CD1c-positive myeloid dendritic cell (primary cell): ENCODE measurements at regions not wholly inside any gene's neighbourhood (a gene's known extent, or its start where the extent isn't known, plus 50 kb on each side); places are given as distances from the start of the nearest gene placed in this dataset.
"Not testable (repeated sequence)": the region's sequence is repeated elsewhere in the genome, so short reads cannot be mapped to it uniquely, and the experiment has no call there.

Experiments
- DNase-seq: peaks from one replicate; pipeline ENCODE4 v3.0.0-alpha.2; 2016; ENCODE audit errors: extremely low spot score

DNA sequence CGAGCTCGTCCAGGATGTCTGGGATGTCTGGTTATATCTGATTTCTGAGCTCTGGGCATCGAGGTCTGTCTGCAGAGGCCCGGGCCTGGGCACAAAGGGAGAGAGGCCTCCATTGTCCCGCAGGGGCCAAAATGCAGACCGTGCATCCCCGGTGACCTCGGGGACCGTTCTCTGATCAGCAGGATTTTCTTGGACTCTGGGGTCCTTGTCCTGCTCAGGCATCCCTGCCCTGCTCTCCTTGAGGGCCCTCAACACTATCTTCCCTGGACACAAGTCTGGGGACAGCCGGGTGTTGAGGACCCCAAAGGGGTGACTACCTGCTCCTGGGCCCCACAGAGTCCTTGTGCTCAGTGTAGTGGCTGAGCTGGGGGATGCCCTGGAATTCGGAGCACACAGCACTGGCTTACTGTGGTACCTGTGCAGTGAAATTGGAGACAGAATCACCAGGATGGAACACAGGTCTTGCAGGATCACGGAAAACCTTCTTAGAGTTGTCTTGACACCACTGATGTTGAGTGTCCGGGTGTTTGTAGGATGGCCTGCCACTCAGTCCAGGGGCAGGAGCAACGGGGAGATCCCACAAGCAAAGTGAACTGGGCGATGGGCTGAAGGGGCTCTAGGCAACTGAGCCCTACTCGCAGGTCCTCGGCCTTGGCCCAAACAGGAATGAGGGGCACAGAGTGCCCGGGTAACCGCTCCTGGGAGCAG is 1369.2 kb downstream of the CDH12 start:
- DNase-seq = not testable (repeated sequence)

DNA sequence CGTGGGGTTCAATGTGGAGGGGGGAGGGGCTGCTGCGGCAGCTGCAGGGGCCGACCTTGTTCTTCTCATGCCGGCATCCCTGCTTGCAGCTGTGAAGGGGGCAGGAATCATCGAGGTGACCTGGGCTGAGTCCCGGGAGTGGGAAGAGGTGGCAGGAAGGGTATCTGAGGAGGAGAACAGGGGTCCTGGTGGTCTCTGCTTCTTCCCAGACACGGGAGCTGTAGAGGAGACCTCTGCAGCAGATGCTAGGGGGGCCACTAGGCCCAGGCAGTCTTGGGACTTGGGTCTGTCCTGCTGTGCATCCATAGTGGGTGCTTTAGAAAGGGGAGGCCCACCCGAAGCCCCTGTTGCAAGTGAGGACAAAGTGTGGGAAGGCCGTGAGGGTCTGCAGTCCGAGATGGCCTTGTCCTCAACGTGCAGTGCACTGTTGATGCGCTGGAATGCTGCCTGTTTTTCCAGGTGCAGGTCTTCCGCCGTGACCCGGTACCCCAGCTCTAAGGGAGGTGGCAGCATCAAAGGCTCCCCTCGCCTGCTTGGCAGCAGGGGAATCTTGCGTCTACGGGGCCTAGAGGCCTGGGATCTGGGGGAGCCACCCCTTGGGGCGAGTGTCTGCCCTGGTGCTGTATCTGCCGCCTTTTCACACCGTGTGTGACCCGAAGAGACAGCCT is 1370.0 kb downstream of the CDH12 start:
- not testable (repeated sequence) for DNase-seq

DNA sequence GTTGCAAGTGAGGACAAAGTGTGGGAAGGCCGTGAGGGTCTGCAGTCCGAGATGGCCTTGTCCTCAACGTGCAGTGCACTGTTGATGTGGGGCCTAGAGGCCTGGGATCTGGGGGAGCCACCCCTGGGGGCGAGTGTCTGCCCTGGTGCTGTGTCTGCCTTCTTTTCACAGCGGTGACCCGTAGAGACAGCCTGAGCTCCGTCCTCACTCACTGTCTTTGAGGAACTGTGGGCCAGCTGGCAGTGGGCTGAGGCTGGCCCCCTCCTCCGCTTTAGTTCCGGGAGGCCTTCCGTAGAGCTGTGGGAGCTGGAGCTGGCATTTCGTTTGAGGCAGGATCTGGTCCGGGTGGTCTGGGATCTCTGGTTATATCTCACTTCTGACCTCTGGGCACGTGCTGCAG is 1370.6 kb downstream of the CDH12 start:
- not testable (repeated sequence) for DNase-seq

DNA sequence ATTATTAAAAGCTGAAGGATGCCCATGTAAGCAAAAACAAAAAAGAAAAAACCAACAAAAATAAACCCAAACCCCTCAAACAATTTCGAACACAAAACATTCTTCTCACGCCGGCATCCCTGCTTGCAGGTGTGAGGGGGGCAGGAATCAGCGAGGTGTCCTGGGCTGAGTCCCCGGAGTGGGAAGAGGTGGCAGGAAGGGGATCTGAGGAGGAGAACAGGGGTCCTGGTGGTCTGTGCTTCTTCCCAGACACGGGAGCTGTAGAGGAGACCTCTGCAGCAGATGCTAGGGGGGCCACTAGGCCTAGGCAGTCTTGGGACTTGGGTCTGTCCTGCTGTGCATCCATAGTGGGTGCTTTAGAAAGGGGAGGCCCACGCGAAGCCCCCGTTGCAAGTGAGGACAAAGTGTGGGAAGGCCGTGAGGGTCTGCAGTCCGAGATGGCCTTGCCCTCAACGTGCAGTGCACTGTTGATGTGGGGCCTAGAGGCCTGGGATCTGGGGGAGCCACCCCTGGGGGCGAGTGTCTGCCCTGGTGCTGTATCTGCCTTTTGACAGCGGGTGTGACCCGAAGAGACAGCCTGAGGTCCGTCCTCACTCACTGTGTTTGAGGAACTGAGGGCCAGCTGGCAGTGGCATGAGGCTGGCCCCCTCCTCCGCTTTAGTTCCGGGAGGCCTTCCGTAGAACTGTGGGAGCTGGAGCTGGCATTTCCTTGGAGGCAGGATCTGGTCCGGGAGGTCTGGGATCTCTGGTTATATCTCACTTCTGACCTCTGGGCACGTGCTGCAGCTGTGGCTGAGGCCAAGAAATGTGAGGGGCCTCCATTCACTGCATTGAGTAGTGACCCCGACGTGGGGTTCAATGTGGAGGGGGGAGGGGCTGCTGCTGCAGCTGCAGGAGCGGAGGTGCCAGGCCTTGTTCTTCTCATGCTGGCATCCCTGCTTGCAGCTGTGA is 1371.5 kb downstream of the CDH12 start:
- not testable (repeated sequence) for DNase-seq

DNA sequence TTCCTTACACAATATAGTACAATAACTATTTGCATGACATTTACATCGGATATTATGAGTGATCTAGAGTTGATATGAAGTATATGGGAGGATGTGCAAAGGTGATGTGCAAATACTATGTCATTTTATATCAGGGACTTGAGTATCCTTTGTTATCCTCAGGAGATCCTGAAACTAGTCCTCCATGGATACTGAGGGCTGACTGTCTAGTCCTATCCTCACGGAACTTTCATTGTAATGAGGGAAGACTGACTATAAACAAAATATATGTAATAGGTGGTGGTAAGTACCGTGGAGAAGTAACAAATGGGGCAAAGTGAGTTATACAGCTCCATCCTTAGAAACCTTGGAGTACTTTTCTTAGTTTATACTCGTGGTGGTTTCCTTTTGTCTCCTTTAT is 1373.1 kb downstream of the CDH12 start:
- not testable (repeated sequence) for DNase-seq

DNA sequence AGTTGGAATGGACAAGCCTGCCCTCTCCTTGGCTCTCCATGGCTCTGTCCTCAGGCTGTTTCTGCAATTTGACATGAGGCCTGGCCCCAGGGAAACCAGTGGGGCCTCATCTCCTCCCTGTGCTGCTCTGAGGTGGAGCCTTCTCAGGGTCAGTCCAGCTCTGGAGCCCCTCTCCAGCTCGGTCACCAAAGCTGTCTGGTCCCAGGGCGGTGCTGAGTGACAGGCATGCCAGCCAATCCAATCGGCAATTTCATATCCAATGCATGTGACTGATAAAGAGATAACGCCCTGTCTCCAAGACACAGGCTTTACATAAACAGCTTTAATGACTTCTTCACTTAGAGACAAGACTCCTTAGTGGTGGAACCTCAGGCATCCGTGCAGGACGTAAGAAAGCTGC is 1379.2 kb downstream of the CDH12 start:
- not testable (repeated sequence) for DNase-seq

DNA sequence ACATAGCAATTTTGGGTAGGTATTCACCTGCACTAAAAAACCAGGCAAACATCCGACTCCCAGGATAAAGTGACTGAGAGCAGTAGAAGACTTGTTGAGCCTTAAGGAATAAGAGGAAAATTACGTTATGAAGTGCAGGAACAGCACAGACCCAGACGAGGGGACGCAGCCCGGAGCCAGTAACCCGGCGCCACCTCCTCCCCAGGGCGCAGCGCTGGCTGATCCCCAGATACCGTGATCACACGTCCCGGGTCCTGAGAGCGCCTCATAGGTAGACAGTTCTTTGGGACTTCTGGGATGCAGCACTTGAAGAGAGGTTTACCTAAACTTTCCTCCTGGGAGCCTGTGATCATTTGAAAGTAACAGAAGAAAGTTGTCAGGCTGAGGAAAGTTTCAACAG is 1379.7 kb downstream of the CDH12 start:
- not testable (repeated sequence) for DNase-seq

DNA sequence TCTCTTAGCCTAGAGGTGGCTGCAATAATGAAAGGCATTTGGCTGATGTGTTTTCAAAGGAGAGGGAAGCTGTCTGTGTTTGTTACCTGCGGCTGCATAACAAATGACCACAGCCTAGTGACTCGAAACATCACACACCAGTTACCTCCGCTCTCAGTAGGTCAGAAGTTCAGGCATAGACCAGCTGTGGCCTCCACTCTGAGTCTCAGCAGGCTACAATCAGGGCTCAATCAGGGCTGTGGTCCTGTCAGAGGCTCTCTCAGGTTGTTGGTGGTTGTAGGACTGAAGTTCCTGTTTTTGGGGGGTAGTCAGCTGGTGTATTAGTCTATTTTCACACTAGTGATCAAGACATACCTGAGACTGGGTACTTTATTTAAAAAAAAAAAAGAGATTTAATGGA is 1381.5 kb downstream of the CDH12 start:
- DNase-seq = not testable (repeated sequence)

DNA sequence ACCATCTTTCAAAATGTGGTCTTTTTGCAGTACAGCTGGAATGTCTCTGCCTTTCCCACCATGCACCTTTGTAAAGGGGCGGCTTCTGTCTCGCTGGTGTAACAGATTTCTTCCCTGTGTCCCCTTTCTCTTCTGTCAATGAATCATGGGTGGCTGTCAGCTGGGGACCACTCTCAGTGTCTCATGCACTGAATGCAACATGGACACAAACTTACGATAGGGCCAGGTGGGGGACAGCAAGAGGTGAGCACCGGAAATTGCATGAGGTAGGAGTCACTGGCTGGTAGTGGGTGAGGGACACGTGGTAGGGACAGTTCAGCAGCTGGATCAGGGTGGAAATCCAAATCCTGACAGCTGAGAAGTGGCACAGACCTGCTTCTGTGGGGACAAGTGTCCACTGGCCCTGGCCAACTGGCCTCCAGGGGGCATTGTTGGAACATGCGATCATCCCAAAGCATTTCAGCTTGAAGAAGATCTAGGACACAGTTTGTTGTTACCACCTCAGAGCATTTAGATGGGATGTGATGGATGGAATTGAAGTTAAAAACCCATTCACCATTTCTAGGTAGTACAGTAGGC is 1383.5 kb downstream of the CDH12 start:
- peak; percentile 9 for DNase-seq

DNA sequence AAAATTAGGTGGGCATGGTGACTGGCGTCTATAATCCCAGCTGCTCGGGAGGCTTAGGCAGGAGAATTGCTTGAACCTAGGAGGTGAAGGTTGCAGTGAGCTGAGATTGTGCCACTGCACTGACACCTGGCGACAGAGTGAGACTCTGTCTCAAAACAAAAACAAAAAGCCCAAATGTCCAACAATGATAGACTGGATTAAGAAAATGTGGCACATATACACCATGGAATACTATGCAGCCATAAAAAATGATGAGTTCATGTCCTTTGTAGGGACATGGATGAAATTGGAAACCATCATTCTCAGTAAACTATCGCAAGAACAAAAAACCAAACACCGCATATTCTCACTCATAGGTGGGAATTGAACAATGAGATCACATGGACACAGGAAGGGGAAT is 1385.6 kb downstream of the CDH12 start:
- DNase-seq = not testable (repeated sequence)

DNA sequence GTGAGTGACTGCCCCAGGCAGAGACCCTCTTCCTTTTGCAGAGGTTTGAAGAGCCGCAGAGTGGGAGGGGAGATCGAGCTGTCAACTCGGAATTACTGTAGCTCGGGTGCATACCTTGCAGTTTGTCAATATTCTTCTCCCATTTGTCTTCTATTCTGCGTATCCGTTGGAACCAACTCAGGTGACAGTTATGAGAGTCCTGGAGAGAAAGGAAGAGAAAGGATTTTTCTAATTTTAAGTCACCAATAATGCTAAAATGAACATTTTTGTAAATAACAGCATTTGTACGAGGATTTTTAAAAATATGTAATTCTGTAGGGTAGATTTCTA is 1393.4 kb downstream of the CDH12 start:
- not testable (repeated sequence) for DNase-seq

DNA sequence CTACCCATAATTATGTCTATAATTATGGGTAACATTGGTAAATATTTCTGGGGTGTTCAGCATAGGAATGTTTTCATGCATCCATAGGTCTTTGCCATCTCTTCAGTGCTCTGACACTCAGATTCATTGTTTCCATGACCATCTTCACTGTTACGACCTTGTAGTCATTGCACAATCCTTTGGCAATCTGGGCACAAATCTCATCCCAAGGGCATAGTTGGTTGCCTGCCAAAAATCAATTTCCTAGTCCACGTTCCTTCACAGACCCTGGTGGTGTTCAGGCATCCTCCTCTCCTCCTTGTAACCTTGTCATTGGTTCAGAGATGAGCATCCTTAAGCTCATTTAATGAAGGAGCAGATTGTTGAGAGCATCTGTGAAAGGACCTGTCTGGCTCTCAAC is 1400.7 kb downstream of the CDH12 start:
- DNase-seq = no peak

DNA sequence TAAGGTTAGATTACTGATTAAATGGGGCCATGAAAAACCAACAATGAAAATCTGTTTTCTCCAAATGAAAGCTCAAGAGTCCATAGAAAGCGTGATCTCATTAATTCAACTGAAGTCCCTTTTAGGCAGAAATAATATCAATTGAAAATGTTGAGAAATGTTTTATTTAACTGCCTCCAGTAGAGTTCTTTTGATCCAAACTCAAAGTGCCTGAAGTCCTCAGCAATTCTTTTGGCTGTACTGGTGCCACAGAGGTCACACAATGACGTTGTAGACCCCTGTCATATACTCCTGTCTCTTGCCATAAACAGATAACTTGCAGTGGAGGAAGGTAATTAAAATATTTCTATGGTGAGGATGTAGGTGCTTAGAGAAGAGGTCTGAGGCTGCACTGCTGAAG is 1420.5 kb downstream of the CDH12 start:
- no peak for DNase-seq

DNA sequence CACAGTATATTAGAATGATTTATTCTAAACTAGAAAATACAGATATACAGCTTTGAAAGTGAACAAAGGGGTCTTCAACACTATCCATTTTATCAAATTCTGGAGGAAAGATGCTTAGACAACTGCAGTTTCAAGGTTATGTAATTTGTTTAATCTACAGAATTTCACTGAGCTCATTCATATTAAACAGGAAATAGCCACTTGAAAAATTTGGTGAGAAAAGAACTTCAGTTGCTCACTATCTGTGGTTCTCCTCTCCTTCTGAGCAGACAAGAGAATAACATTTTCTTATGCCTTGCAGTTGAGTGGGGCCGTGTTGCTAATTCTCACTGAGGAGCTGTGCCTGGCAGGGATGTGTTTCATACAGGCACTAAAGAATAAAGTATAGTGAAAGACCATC is 1428.2 kb downstream of the CDH12 start:
- no peak for DNase-seq

DNA sequence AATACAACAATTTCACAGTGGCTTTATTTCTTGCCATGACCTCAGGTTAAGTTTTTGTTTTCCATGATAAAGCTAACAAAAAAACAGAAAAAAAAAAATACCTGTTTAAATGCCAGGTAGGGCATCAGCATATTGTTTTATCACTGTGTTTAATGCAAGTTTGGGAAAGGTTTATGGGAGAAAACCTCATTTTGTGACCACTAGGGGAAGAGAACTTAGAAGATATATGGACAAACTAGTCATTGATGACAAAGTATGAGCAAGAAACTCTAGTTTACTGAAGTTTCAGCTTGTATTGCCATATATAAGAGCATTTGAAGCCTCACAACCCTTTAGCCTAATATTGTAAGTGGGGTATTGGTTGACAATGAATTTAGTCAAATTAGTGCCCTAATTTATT is 1431.4 kb upstream of the CDH18 start:
- no peak for DNase-seq

DNA sequence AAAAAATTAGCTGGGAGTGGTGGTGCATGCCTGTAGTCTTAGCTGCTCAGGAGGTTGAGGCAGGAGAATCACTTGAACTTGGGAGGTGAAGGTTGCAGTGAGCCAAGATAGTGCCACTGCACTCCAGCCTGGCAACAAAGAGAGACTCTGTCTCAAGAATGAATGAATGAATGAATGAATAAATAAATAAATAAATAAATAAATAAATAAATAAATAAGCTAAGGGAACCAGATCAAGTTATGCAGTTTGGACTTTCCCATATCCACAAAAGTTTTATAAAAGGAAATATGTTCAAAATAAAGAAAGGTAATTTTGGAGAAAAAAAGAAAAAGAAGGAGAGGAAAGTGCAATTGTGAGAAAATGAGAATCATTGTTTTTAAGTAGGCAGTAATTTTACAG is 1414.1 kb upstream of the CDH18 start:
- not testable (repeated sequence) for DNase-seq

DNA sequence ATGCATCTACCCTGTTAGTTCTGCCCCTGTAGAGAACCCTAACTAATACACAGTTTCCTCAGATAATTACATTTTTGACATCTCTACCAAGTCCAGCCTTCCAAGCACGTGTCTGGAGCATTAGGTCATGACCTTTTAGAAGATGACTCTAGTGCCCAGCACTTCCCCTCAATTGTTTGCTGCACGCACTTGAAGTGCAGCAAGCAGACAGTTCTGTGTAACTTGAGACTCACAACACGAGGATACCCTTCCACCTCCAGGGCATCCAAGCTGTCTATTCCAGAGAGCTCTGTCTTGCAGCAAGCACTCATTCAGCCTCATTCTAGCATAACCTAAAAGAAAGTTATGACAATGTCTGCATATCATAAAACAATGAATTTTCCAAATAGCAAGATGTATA is 1410.5 kb upstream of the CDH18 start:
- DNase-seq = no peak

DNA sequence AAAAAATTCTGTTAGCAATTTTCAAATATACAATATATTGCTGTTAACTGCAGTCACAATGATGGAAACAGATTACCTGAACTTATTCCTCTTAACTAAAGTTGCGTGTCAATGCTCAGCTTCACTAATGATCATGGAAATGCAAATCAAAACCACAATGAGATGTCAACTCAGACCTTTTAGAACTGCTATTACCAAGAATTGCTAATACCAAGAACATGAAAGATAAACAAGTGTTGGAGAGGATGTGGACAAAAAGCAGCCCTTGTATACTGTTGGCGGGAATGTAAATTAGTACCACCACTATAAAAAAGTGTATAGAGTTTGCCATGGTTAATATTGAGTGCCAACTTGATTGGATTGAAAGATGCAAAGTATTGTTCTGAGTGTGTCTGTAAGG is 1409.7 kb upstream of the CDH18 start:
- no peak for DNase-seq

DNA sequence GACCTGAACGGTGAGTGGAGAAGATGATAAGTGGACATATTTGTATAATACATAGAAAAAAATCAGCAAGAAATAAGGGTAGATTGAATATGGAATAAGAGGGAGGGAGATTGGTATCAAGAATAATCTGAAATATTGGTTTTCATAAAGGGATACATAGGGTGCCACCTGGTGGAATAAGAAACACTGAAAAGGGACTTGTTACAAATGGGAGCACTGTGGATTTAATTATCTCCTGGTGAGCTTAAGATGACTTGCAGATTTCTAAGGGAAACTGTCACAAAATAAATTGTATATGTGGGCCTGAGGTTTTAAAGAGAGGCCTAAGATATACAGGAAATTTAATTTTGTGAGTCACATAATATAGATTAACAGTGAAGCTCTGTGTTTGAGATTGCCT is 1403.5 kb upstream of the CDH18 start:
- no peak for DNase-seq

DNA sequence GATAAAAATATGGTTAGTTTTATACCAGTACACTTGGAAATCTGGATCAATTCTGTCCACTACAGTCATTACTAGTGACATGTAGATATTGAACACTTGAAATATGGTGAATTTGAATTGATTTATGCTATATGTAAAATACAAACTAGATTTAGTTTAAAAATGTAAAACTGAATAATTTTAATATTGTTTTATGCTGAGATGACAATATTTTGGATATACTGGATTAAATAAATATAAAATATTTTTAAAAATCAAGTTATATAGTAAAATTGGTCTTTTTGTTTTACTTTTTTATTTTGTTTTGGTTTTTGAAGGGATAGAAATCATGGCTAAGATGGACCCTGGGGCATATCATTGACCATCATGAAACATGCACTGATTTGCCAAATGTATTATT is 1372.8 kb upstream of the CDH18 start:
- DNase-seq = not testable (repeated sequence)

DNA sequence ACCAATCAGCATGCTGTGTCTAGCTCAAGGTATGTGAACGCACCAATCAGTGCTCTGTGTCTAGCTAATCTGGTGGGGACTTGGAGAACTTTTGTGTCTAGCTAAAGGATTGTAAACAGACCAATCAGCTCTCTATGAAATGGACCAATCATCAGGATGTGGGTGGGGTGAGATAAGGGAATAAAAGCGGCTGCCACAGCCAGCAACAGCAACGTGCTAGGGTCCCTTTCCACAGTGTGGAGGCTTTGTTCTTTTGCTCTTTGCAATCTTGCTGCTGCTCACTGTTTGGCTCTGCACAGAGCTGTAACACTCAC is 1353.9 kb upstream of the CDH18 start:
- DNase-seq = not testable (repeated sequence)

DNA sequence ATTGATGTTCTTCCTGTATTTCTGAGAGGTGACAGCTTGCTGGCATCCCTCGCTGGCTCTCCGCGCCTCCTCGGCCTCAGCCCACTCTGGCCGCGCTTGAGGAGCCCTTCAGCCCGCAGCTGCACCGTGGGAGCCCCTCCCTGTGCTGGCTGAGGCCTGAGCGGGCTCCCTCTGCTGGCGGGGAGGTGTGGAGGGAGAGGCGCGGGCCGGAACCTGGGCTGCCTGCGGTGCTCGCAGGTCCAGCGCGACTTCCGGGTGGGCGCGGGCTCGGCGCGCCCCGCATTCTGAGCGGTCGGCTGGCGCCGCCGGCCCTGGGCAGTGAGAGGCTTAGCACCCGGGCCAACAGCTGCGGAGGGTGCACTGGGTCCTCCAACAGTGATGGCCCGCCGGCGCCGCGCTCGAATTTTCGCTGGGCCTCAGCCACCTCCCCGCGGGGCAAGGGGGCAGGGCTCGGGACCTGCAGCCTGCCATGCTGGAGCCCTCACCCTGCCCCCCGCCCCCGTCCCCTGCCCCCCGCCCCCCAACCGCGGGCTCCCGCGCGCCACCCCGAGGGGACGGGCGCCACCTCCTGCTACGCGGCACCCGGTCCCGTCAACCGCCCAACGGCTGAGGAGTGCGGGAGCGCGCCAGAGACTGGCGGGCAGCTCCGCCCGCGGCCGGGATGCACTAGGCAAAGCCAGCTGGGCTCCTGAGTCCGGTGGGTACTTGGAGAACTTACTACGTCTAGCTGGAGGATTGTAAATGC is 1353.4 kb upstream of the CDH18 start:
- DNase-seq = not testable (repeated sequence)
